ENCODE measurements at regions not wholly inside any gene's neighbourhood (a gene's known extent, or its start where the extent isn't known, plus 50 kb on each side); places are given as distances from the start of the nearest gene placed in this dataset.
"Not testable (repeated sequence)": the region's sequence is repeated elsewhere in the genome, so short reads cannot be mapped to it uniquely, and the experiment has no call there.

DNA sequence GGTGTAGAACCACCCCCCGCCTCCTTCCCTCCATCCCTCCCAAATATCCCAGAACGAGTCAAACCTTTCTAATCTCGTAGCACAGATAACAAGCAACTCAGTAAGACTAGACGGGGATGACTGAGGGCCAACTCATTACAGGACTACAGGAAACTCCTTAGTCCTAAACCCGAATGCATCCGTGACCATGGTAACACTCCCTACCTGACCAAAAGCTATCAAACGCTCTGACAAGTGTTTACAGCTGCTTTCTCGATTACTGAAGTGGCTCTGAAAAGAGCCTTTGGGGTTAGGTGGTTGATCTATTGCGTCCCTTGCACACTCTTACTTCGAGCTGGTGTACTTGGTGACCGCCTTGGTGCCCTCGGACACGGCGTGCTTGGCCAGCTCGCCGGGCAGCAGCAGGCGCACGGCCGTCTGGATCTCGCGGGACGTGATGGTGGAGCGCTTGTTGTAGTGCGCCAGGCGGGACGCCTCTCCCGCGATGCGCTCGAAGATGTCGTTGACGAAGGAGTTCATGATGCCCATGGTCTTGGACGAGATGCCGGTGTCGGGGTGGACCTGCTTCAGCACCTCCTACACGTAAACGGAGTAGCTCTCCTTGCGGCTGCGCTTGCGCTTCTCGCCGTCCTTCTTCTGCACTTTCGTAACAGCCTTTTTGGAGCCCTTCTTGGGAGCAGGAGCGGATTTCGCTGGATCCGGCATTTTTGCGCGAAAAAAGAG is 67.7 kb downstream of the FAM72C start:
- not testable (repeated sequence) for TF ChIP-seq POLR2A (IDR thresholded peaks at IDR 0.05)
- TF ChIP-seq, protein P1, sequence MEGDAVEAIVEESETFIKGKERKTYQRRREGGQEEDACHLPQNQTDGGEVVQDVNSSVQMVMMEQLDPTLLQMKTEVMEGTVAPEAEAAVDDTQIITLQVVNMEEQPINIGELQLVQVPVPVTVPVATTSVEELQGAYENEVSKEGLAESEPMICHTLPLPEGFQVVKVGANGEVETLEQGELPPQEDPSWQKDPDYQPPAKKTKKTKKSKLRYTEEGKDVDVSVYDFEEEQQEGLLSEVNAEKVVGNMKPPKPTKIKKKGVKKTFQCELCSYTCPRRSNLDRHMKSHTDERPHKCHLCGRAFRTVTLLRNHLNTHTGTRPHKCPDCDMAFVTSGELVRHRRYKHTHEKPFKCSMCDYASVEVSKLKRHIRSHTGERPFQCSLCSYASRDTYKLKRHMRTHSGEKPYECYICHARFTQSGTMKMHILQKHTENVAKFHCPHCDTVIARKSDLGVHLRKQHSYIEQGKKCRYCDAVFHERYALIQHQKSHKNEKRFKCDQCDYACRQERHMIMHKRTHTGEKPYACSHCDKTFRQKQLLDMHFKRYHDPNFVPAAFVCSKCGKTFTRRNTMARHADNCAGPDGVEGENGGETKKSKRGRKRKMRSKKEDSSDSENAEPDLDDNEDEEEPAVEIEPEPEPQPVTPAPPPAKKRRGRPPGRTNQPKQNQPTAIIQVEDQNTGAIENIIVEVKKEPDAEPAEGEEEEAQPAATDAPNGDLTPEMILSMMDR (IDR thresholded peaks at IDR 0.05 in 8 of 11, conservative IDR thresholded peaks at IDR 0.05 in 3 of 11), result not testable (repeated sequence)
- peak; percentile 10 to 68 (median 52) for TF ChIP-seq POLR2AphosphoS5 (IDR thresholded peaks at IDR 0.05)
